CD4-positive, alpha-beta T cell (primary cell): ENCODE measurements at regions not wholly inside any gene's neighbourhood (a gene's known extent, or its start where the extent isn't known, plus 50 kb on each side); places are given as distances from the start of the nearest gene placed in this dataset.
A peak's percentile ranks its signal among the peaks of the same experiment; 100 is the strongest.
"Not testable (repeated sequence)": the region's sequence is repeated elsewhere in the genome, so short reads cannot be mapped to it uniquely, and the experiment has no call there.

Source experiments
- ATAC-seq: fragments of 200-7000 bp; cut with Tn5 transposase; one replicate; pipeline ENCODE4 v1.10.0; 2022; ENCODE audit warnings: mild to moderate bottlenecking; ENCODE audit not compliant: poor library complexity
- CTCF ChIA-PET: fragments of 350-600 bp; sonication (Branson Sonifier 250); formaldehyde crosslinking; loops from one replicate; lab custom pipeline; 2021; ENCODE audit warnings: antibody characterized with exemption, inconsistent platforms; lab: Charles Lee
- POLR2A ChIA-PET: fragments of 350-600 bp; sonication (Branson Sonifier 250); formaldehyde crosslinking; loops from one replicate; lab custom pipeline; 2021; ENCODE audit warnings: antibody characterized with exemption, inconsistent platforms; lab: Charles Lee
- DNase-seq, 14 experiments: peaks; one replicate each; pipeline ENCODE4 v3.0.0-alpha.2; 2013 to 2020; ENCODE audit warnings: mixed read lengths in 2 of 14
- H3K27ac ChIP-seq, 2 donors: one replicate each; pipeline versions ENCODE4 v1.5.1 to v1.7.0; 2013; ENCODE audit warnings: low read length in 2 of 2, low read depth in 1 of 2, mild to moderate bottlenecking in 1 of 2
- H3K27me3 ChIP-seq, 2 experiments: 1 replicate in 1 of 2; 2 replicates in 1 of 2; pipeline versions ENCODE4 v1.6.1 to v1.7.0; 2013; ENCODE audit warnings: low read length in 2 of 2, control low read depth in 1 of 2, mild to moderate bottlenecking in 1 of 2, moderate library complexity in 1 of 2; ENCODE audit not compliant: insufficient read depth in 2 of 2, control insufficient read depth in 1 of 2
- H3K36me3 ChIP-seq: one replicate; pipeline ENCODE4 v1.6.1; 2013; ENCODE audit warnings: low read length, control low read depth; ENCODE audit not compliant: insufficient read depth
- H3K4me1 ChIP-seq: one replicate; pipeline ENCODE4 v1.6.1; 2013; ENCODE audit warnings: low read length, control low read depth; ENCODE audit not compliant: insufficient read depth
- H3K4me3 ChIP-seq: one replicate; pipeline ENCODE4 v1.5.1; 2013; ENCODE audit warnings: mild to moderate bottlenecking, low read length, moderate library complexity
- H3K9me3 ChIP-seq, 2 experiments: 1 replicate in 1 of 2; 2 replicates in 1 of 2; pipeline versions ENCODE4 v1.6.1 to v1.7.0; 2013; ENCODE audit warnings: low read length in 2 of 2, mild to moderate bottlenecking in 2 of 2, control low read depth in 1 of 2, moderate library complexity in 1 of 2; ENCODE audit not compliant: control insufficient read depth in 1 of 2, insufficient read depth in 1 of 2
- H3K27ac Mint-ChIP-seq: one replicate; pipeline ENCODE4 v1.8.0; 2020; ENCODE audit warnings: mixed read lengths
- H3K27me3 Mint-ChIP-seq: one replicate; pipeline ENCODE4 v1.8.0; 2021; ENCODE audit warnings: mixed read lengths
- H3K36me3 Mint-ChIP-seq: one replicate; pipeline ENCODE4 v1.8.0; 2021; ENCODE audit warnings: low read depth, mixed read lengths
- H3K4me1 Mint-ChIP-seq: one replicate; pipeline ENCODE4 v1.8.0; 2021; ENCODE audit warnings: low read depth, mixed read lengths
- H3K4me3 Mint-ChIP-seq: one replicate; pipeline ENCODE4 v1.8.0; 2020; ENCODE audit warnings: mild to moderate bottlenecking, mixed read lengths
- H3K9me3 Mint-ChIP-seq: one replicate; pipeline ENCODE4 v1.8.0; 2020; ENCODE audit warnings: mixed read lengths
- intact Hi-C, 2 experiments: fragments of 100-400 bp; cut with DNase I in 1 of 2; cut with micrococcal nuclease in 1 of 2; formaldehyde crosslinking; loops; one replicate each; pipeline versions ENCODE4 v1.15.1 to v1.9.0; 2023 to 2025; cut with DNase I, micrococcal nuclease
- TF ChIP-seq, protein P1 (sequence below): fragments of 200-600 bp; IDR thresholded peaks from one replicate; pipeline ENCODE4 v1.8.0; 2022; ENCODE audit warnings: antibody characterized with exemption, mild to moderate bottlenecking

- H3K27me3 ChIP-seq, result no peaks in the 10 kb centered on the region
- no peak overlapping the region for H3K27ac Mint-ChIP-seq
- H3K4me1 Mint-ChIP-seq, result no peaks in the 10 kb centered on the region
- H3K4me3 ChIP-seq, result no peak overlapping the region
- no peaks in the 10 kb centered on the region for H3K4me1 ChIP-seq
- TF ChIP-seq, protein P1, sequence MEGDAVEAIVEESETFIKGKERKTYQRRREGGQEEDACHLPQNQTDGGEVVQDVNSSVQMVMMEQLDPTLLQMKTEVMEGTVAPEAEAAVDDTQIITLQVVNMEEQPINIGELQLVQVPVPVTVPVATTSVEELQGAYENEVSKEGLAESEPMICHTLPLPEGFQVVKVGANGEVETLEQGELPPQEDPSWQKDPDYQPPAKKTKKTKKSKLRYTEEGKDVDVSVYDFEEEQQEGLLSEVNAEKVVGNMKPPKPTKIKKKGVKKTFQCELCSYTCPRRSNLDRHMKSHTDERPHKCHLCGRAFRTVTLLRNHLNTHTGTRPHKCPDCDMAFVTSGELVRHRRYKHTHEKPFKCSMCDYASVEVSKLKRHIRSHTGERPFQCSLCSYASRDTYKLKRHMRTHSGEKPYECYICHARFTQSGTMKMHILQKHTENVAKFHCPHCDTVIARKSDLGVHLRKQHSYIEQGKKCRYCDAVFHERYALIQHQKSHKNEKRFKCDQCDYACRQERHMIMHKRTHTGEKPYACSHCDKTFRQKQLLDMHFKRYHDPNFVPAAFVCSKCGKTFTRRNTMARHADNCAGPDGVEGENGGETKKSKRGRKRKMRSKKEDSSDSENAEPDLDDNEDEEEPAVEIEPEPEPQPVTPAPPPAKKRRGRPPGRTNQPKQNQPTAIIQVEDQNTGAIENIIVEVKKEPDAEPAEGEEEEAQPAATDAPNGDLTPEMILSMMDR, result no peak
- ATAC-seq (no peak), DNase-seq (no peak)
- no peaks in the 10 kb centered on the region for H3K27me3 Mint-ChIP-seq
- H3K27ac ChIP-seq, result no peak overlapping the region
- no peaks in the 10 kb centered on the region for H3K36me3 ChIP-seq
- no peaks in the 10 kb centered on the region for H3K36me3 Mint-ChIP-seq
- ChIA-PET CTCF (no interaction called here), POLR2A (no interaction called here)
- H3K9me3 ChIP-seq, result no peaks in the 10 kb centered on the region
- no peak overlapping the region for H3K4me3 Mint-ChIP-seq
- no peaks in the 10 kb centered on the region for H3K9me3 Mint-ChIP-seq
- intact Hi-C loops, result no loop called here
These were observed 152.6 kb upstream of the CLNK start for GRCh38 chr4:10837151-10837550.

- ChIA-PET POLR2A (no interaction called here), CTCF (no interaction called here)
- H3K36me3 Mint-ChIP-seq, result no peaks in the 10 kb centered on the region
- H3K9me3 Mint-ChIP-seq, result no peaks in the 10 kb centered on the region
- intact Hi-C loops, result no loop called here
- H3K27ac ChIP-seq, result no peak overlapping the region
- H3K36me3 ChIP-seq, result no peaks in the 10 kb centered on the region
- H3K4me1 Mint-ChIP-seq, result no peaks in the 10 kb centered on the region
- H3K27me3 Mint-ChIP-seq, result no peaks in the 10 kb centered on the region
- H3K27me3 ChIP-seq, result no peaks in the 10 kb centered on the region
- no peaks in the 10 kb centered on the region for H3K4me1 ChIP-seq
- H3K27ac Mint-ChIP-seq, result no peak overlapping the region
- DNase-seq (no peak), ATAC-seq (no peak)
- no peak overlapping the region for H3K4me3 ChIP-seq
- no peak overlapping the region for H3K4me3 Mint-ChIP-seq
- H3K9me3 ChIP-seq, result no peaks in the 10 kb centered on the region
- TF ChIP-seq, protein P1, result no peak
These were observed 148.4 kb upstream of the CLNK start for GRCh38 chr4:10832806-10833628.

DNA sequence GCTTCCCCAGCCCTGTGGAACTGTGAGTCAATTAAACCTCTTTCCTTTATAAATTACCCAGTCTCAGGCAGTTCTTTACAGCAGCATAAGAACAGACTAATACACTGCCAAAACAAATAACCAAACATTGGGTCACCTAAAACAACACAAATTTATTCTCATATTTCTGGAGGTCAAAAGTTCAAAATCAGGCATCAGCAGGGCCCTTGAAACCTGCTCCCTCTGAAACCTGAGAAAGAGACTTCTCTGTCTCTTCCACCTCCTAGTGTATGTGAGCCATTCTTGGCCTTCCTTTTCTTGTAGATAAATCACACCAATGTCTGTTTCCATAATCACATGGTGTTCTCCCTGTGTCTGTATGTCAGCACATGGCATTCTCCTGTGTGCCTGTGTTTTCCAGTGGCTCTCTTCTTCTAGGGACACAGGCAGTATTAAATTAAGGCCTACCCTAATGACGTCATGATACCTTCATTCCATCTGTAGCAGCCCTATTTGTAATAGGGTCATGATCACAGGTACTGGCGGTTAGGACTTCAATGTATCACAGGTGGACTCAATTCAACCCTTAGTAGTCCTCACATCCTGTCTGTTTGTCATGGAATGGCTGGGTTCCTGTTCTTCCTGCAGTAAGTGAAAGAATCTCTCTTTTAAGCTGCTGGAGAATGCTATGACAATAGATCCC lies 147.3 kb upstream of the CLNK start:
- TF ChIP-seq, protein P1, result no peak
- DNase-seq, result no peak
- Mint-ChIP-seq H3K4me1 (no peaks in the 10 kb centered on the region), H3K4me3 (no peak overlapping the region), H3K27me3 (no peaks in the 10 kb centered on the region), H3K36me3 (no peaks in the 10 kb centered on the region), H3K27ac (no peak overlapping the region), H3K9me3 (no peaks in the 10 kb centered on the region)
- no peaks in the 10 kb centered on the region for H3K9me3 ChIP-seq
- H3K27ac ChIP-seq, result no peak overlapping the region
- intact Hi-C loops, result no loop called here
- no peak for ATAC-seq
- no peaks in the 10 kb centered on the region for H3K4me1 ChIP-seq
- no peaks in the 10 kb centered on the region for H3K36me3 ChIP-seq
- POLR2A ChIA-PET, result no interaction called here
- H3K4me3 ChIP-seq, result no peak overlapping the region
- CTCF ChIA-PET, result no interaction called here
- H3K27me3 ChIP-seq, result no peaks in the 10 kb centered on the region

- H3K4me1 ChIP-seq, H3K9me3 Mint-ChIP-seq, H3K27ac ChIP-seq, H3K4me3 ChIP-seq, H3K9me3 ChIP-seq, intact Hi-C loops, CTCF ChIA-PET, H3K36me3 ChIP-seq, H3K4me1 Mint-ChIP-seq, H3K36me3 Mint-ChIP-seq, ATAC-seq, H3K27ac Mint-ChIP-seq, POLR2A ChIA-PET, H3K27me3 Mint-ChIP-seq, H3K27me3 ChIP-seq, DNase-seq: not testable (repeated sequence)
- peak overlapping the region; percentile 11 for H3K4me3 Mint-ChIP-seq
These were observed 144.5 kb upstream of the CLNK start for GRCh38 chr4:10828918-10829538.
